ENCODE measurements at regions not wholly inside any gene's neighbourhood (a gene's known extent, or its start where the extent isn't known, plus 50 kb on each side); places are given as distances from the start of the nearest gene placed in this dataset.
"Not testable (repeated sequence)": the region's sequence is repeated elsewhere in the genome, so short reads cannot be mapped to it uniquely, and the experiment has no call there.

DNA sequence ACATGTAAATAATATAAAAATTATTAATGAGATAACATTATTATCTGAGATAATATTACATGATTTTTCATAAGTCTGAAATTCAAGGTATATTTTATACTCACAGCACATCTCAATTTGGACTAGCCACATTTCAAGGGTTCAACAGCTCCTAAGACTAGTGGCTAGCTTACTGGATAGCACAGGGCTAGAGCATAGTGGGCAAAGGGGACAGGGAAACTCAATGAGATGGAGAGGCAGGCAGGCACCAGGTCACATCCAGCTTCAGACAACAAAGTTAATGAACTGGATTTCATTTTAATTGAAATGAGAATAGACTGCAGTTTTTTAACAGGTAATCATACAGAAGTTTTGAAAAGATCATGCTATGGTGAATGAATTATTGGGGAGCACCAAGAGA, 137.4 kb downstream of the NBPF8 start:
- DNase-seq (ENCODE audit: low spot score), result not testable (repeated sequence)

- DNase-seq (ENCODE audit: low spot score), result not testable (repeated sequence)
These were observed 142.9 kb downstream of the NBPF8 start for GRCh38 chr1:120557605-120558302.

DNA sequence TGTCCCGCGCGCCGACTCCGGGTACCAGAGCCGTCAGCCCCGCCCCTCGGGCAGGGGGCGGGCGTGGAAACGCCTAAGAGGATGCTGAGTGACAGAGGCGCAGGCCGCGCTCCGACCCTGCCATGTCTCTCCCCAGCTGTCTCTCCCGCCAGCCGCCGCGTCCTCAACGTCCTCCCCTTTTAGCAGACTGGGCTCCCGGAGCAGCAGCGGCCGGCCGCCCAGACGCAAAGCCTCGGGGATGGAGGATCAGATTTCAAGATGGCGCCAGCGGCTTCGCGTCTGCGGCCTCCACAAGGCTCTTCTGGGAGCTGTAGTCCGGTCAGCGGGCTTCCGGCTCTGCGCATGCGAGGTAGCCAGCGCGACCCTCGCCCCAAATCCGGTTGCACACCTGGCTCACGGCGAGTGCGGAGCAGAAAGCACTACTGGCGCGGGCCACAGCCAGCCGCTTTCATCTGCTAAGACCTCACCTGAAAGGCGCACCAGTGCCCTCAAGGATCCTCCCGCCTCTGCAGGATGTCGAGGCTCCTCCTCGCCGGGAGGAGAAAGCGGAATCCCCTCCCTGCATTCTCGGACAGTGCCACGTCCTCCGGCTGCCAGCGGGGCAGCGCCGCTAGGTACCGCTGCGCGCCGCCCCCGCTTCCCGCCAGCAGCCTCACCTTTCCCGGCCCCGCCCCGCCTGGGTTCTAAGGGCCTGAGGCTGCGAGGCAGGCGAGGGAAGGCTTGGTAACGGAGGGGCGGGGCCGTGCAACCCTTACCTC, 143.6 kb downstream of the NBPF8 start:
- DNase-seq (ENCODE audit: low spot score), result peak; percentile 56

DNA sequence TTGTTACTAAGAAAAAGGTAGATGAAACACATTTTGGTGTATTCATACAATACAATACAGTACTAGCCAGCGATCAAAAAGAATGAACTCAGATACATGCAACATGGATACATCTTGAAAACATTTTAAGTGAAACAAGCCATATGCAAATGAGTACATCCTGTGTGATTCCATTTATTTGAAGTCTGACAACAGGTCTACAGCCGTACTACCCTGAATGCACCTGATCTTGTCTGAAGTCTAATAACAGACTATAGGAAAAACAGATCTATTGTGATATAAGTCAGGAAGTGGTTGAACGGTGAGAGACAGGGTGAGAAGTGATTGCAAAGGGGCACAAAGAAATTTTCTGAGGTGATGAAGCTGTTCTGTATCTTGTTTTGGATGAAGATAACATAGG, 146.9 kb downstream of the NBPF8 start:
- not testable (repeated sequence) for DNase-seq (ENCODE audit: low spot score)

GRCh38 chr1:120565396-120565795, 150.6 kb downstream of the NBPF8 start:
- DNase-seq (ENCODE audit: low spot score), result not testable (repeated sequence)

DNA sequence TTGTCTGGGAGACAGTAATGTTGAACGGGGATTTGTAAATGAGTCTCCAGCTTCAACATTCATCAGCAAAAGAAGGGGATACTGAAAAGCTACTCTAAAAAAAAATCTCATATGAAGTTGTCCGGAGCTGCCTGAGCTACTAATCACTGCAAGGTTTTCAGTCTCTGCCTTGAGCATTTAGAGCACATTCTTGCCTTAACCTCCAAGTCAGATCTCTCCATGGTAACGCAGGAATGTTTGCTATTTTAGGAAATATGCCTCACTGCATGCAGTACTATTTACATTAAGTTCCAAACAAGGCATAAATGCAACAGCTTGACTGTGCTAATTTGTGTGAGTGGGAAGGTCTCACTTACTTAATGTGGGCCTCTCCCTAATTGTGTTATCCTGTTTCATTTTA, 152.8 kb downstream of the NBPF8 start:
- not testable (repeated sequence) for DNase-seq (ENCODE audit: low spot score)

DNA sequence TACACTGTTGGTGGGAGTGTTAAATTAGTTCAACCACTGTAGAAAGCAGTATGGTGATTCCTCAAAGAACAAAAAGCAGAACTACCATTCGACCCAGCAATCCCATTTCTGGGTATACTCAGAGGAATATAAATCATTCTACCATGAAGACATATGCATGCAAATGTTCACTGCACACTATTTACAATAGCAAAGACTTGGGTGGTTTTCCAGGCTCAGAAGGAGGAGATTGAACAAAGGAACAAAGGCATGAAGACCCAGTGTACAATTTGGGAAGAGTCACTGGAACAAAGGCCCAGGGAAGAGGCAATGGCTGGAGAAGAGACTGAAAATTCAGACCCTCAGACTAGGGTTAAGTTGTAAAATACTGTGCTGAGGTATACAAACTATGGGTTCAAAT, 148.5 kb upstream of the NBPF26 start:
- DNase-seq (ENCODE audit: low spot score), result not testable (repeated sequence)

DNA sequence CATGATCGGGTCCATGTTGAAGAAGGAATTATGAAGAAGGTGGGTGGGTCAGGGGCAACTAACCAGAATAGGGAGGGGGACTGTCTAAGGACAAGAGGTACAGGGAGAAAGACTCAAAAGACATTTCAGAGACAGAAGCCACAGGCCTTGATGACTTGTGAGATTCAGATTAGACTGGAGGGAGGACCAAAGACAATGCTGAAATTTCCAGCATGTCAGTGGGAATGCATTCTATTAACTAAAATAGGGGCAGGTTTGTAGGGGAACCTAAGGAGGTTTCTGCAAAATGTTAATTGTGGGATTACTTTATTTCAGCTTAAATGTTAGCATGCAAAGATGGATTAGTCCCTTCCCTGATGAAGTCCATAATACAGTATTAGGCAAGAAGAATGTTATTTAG, 141.6 kb upstream of the NBPF26 start:
- DNase-seq (ENCODE audit: low spot score), result not testable (repeated sequence)

- not testable (repeated sequence) for DNase-seq (ENCODE audit: low spot score)
These were observed 137.7 kb upstream of the NBPF26 start for GRCh38 chr1:120586053-120586452.

DNA sequence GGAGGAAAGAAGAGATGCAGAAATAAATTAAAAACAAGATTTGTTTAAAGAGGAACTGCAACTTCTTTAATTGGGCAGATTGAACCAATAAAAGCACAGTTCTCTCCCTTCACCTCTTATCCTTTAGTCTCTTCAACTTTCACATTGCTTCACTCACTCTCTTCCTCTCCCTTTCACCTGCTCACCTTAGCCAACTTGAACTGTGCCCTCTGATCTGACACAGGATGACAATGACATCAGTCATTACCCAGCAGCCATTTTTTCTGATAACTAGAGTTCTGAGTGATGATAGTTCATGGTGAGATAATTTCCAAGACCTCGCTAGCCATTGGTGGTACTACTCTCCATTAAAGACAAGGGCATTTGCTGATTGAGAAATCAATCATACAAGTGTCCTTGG, 134.9 kb upstream of the NBPF26 start:
- not testable (repeated sequence) for DNase-seq (ENCODE audit: low spot score)

DNA sequence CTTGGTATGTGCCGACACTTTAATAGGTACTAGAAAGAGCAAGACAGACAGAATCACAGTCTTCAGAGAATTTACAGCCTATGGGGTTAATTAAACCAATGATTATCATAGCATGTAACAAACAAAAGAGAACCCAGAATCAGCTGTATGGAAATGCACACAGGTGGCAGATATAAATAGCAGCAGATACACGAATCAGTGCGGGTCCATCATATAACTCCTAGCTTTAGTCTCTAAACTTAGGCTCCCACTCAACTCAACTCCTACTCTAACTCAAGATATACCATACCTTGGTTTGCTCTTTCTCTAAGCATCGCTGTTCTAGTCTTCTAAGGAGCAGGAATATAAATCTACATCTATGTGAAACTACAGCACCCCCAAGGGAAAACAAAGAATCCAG, 132.0 kb upstream of the NBPF26 start:
- DNase-seq (ENCODE audit: low spot score), result not testable (repeated sequence)

DNA sequence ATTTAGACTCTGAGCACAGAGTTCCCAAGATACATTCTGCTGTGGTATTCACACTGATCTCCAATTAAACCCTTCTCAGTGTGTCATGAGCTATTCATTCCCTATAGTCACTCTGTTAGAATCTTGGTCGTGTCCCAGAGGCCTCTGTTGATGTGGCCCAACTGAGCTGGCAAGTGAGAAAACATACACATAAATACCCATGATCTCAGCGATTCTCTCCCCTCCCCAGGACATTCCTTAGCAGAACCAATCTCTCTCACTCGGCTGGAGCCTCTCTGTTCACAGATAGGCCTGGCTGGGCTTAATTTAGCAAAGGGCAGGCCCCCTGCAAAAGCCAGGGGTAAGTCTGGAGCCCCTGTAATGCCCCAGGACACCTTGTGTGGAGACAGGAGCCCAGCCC, 130.8 kb upstream of the NBPF26 start:
- DNase-seq (ENCODE audit: low spot score), result not testable (repeated sequence)

DNA sequence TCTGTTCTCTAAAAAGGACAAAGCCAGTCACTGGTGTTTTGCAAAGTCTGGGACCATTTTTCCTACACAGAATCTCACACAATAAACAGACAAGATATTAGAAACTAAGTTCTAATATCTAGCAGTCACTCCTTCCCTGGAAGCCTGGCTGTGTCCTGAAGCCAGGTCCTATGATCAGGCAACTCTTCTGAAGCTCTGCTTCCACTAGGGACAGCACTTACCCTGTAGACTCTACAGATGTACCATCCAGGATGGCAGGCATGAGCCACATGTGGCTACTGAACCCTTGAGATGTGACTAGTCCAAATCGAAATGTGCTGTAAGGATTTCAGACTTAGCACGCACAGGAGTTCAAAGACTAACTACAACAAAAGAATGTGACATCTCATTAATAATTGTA, 130.1 kb upstream of the NBPF26 start:
- DNase-seq (ENCODE audit: low spot score), result not testable (repeated sequence)

- not testable (repeated sequence) for DNase-seq (ENCODE audit: low spot score)
These were observed 125.3 kb upstream of the NBPF26 start for GRCh38 chr1:120598331-120598951.

- DNase-seq (ENCODE audit: low spot score), result not testable (repeated sequence)
These were observed 124.2 kb upstream of the NBPF26 start for GRCh38 chr1:120599511-120599910.

DNA sequence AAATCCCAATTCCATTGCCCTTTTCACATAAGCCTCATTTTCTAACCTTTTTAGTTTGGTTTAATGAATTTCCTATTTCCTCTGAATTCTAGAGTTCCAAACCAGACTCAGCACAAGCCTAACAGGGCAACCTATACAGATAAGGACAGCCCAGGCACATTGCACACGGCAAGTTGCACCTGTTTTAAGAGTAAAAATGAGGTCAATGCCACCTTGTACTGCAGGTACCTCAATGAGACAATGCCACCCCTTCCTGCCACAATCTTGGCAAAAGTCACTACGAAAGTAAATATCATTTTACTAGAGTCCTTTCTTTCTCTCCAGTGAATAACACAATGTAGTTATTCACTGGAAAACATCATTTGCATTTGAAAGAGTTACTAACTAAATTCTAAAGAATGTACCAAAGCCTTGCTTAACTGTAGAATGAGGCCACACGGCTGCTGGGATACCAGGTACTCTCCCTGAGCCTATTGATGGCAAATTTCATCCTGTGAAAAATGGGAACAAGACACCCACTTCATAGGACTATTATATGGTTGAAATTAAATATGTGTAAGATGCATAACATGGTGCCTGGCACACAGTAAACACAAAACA, 123.2 kb upstream of the NBPF26 start:
- DNase-seq (ENCODE audit: low spot score), result not testable (repeated sequence)

GRCh38 chr1:120607882-120608281, 115.9 kb upstream of the NBPF26 start:
- not testable (repeated sequence) for DNase-seq (ENCODE audit: low spot score)

GRCh38 chr1:120608314-120609014, 115.3 kb upstream of the NBPF26 start:
- not testable (repeated sequence) for DNase-seq (ENCODE audit: low spot score)

DNA sequence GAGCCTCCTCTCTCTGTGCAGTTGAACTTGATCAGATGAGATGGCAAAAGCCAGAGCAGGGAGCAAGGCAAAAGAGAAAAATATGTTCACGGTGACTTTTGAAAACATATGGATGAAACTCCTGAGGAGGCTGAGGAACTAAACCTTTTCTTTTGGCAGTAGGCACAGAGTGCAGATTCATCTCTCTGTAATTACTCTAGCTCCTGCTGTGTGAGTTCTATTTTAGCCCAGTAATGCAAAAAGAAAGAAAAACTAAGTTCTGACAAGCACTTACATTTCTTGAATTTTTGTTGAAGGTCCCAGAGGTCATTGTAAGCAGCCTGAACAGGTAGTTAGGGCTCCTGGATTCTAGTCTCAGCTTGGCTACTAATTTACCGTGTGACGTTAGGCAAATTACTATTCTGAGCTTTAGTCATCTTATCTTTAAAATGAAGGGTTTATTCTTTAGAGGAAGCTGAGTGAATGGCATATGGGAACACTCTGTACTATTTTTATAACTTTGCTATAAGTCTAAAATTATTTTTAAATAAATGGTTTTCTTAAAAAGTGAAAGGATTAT, 114.7 kb upstream of the NBPF26 start:
- not testable (repeated sequence) for DNase-seq (ENCODE audit: low spot score)

DNA sequence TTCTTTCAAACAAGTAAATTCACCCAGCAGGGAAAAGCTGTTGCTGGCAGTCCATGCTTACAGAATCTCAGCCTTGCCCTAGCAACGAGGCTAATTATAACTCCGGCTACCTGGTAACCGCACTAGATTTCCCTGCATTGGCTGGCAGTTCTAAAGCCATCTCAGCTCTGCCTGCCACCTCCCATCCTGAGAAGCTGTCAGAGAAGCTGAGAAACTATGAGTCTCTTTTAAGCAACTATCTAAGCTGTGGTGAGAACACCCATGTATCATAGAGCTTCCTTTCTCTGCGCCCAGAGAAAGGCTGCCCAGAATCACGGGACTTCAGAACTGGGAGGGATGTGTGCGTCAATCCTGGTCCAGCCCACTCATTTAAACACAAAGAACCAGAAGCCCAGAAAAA, 113.9 kb upstream of the NBPF26 start:
- DNase-seq (ENCODE audit: low spot score), result not testable (repeated sequence)

DNA sequence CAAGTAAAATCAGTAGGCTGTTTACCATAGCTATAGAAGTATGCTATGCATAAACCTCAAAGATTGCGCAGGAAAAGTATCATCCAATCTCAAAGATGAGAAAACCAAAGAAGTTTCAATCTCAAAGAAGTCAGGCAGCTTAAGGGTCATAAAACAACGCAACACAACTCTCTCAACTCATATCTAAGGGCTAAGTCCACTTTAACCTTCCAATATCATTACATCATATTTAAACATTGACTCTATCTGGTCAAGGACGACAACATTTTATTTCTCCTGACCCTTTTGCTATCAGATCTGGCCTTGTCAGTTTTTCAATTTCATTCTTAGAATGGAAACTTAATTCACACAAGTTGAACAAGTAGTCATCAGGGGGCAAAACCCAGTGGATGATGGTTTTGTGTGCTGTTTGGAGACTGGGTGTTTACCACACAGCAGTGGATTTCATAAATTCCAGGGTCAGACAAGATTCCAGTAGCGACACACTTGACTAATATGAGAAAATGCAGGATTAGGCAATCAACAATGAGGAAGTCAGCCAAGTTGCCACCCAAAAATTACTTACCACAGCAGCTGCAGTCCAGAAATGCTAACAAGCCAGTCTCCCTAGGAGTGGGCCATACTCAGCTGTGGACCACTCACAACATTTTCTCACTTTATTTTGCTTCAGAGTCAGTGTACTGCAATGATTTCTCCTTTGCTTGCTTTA, 108.7 kb upstream of the NBPF26 start:
- not testable (repeated sequence) for DNase-seq (ENCODE audit: low spot score)
